ENCODE measurements at regions not wholly inside any gene's neighbourhood (a gene's known extent, or its start where the extent isn't known, plus 50 kb on each side); places are given as distances from the start of the nearest gene placed in this dataset.
A peak's percentile ranks its signal among the peaks of the same experiment; 100 is the strongest.

- H3K27ac Mint-ChIP-seq = no peak overlapping the region
- no peaks in the 10 kb centered on the region for H3K9me3 ChIP-seq (ENCODE audit: control insufficient read depth, insufficient read depth, low read length)
- intact Hi-C loops (cut with micrococcal nuclease) = no loop called here
- no peaks in the 10 kb centered on the region for H3K36me3 ChIP-seq (ENCODE audit: control insufficient read depth, insufficient read depth, low read length)
- no peaks in the 10 kb centered on the region for H3K27me3 ChIP-seq (ENCODE audit: control insufficient read depth, insufficient read depth, low read length)
- no peak overlapping the region for H3K27ac ChIP-seq (ENCODE audit: low read length)
- no peak overlapping the region for H3K4me3 Mint-ChIP-seq
- H3K36me3 Mint-ChIP-seq = no peaks in the 10 kb centered on the region
- WGBS (ENCODE audit: insufficient coverage) = 69% methylated on average over 1 of the region's 2 CpGs
- ATAC-seq (peak in 1 of 3 donors; percentile 43), DNase-seq (peak in 1 of 2 donors; percentile 5)
- no peak for TF ChIP-seq CTCF (IDR thresholded peaks at IDR 0.05)
- H3K4me3 ChIP-seq (ENCODE audit: low read length) = no peak overlapping the region
- no peaks in the 10 kb centered on the region for H3K4me1 Mint-ChIP-seq
- H3K9me3 Mint-ChIP-seq = no peaks in the 10 kb centered on the region
- peaks cover 16 to 19% of the 10 kb centered on the region in 2 donors for H3K27me3 Mint-ChIP-seq (ENCODE audit: low read depth in 2 of 2)
- no peaks in the 10 kb centered on the region for H3K4me1 ChIP-seq (ENCODE audit: control insufficient read depth, insufficient read depth, low read length)
Observed at GRCh38 chr3:189071446-189071845, 100.3 kb upstream of the TPRG1 start.

GRCh38 chr3:189076449-189076848 is 95.3 kb upstream of the TPRG1 start:
- no peaks in the 10 kb centered on the region for H3K36me3 ChIP-seq (ENCODE audit: control insufficient read depth, insufficient read depth, low read length)
- no peak for ATAC-seq
- H3K4me3 ChIP-seq (ENCODE audit: low read length) = no peak overlapping the region
- no peak overlapping the region for H3K27ac Mint-ChIP-seq
- no peaks in the 10 kb centered on the region for H3K36me3 Mint-ChIP-seq
- DNase-seq = no peak
- no peaks in the 10 kb centered on the region for H3K9me3 Mint-ChIP-seq
- no peaks in the 10 kb centered on the region for H3K9me3 ChIP-seq (ENCODE audit: control insufficient read depth, insufficient read depth, low read length)
- H3K4me1 ChIP-seq (ENCODE audit: control insufficient read depth, insufficient read depth, low read length) = no peaks in the 10 kb centered on the region
- intact Hi-C loops (cut with micrococcal nuclease) = no loop called here
- H3K4me3 Mint-ChIP-seq = no peak overlapping the region
- no peak overlapping the region for H3K27ac ChIP-seq (ENCODE audit: low read length)
- TF ChIP-seq CTCF (IDR thresholded peaks at IDR 0.05) = no peak
- no peaks in the 10 kb centered on the region for H3K4me1 Mint-ChIP-seq
- no CpG with 5 or more reads among the region's 1 CpG for WGBS (ENCODE audit: insufficient coverage)
- no peaks in the 10 kb centered on the region for H3K27me3 ChIP-seq (ENCODE audit: control insufficient read depth, insufficient read depth, low read length)
- peaks cover 6 to 11% of the 10 kb centered on the region in 2 donors for H3K27me3 Mint-ChIP-seq (ENCODE audit: low read depth in 2 of 2)

- H3K27me3 ChIP-seq (ENCODE audit: control insufficient read depth, insufficient read depth, low read length) = no peaks in the 10 kb centered on the region
- H3K36me3 ChIP-seq (ENCODE audit: control insufficient read depth, insufficient read depth, low read length) = no peaks in the 10 kb centered on the region
- no peak overlapping the region for H3K27ac Mint-ChIP-seq
- H3K9me3 ChIP-seq (ENCODE audit: control insufficient read depth, insufficient read depth, low read length) = no peaks in the 10 kb centered on the region
- WGBS (ENCODE audit: insufficient coverage) = 37% methylated on average over 2 of the region's 2 CpGs
- no peaks in the 10 kb centered on the region for H3K4me1 ChIP-seq (ENCODE audit: control insufficient read depth, insufficient read depth, low read length)
- intact Hi-C loops (cut with micrococcal nuclease) = no loop called here
- no peak overlapping the region for H3K4me3 Mint-ChIP-seq
- no peak overlapping the region for H3K4me3 ChIP-seq (ENCODE audit: low read length)
- H3K27ac ChIP-seq (ENCODE audit: low read length) = no peak overlapping the region
- H3K9me3 Mint-ChIP-seq = no peaks in the 10 kb centered on the region
- ATAC-seq (no peak), DNase-seq (no peak)
- TF ChIP-seq CTCF (IDR thresholded peaks at IDR 0.05) = no peak
- H3K4me1 Mint-ChIP-seq = peaks cover 0 to 5% of the 10 kb centered on the region in 2 donors
- H3K27me3 Mint-ChIP-seq (ENCODE audit: low read depth in 2 of 2) = peaks cover under 1 to 4% of the 10 kb centered on the region in 2 donors
- no peaks in the 10 kb centered on the region for H3K36me3 Mint-ChIP-seq
Observed at GRCh38 chr3:189080745-189081144, 91.0 kb upstream of the TPRG1 start.

- ATAC-seq = no peak
- no peak overlapping the region for H3K4me3 ChIP-seq (ENCODE audit: low read length)
- H3K36me3 ChIP-seq (ENCODE audit: control insufficient read depth, insufficient read depth, low read length) = no peaks in the 10 kb centered on the region
- no peaks in the 10 kb centered on the region for H3K9me3 ChIP-seq (ENCODE audit: control insufficient read depth, insufficient read depth, low read length)
- no peak for TF ChIP-seq CTCF (IDR thresholded peaks at IDR 0.05)
- H3K27me3 ChIP-seq (ENCODE audit: control insufficient read depth, insufficient read depth, low read length) = no peaks in the 10 kb centered on the region
- H3K27ac Mint-ChIP-seq = no peak overlapping the region
- peaks cover 0 to 5% of the 10 kb centered on the region in 2 donors for H3K4me1 Mint-ChIP-seq
- H3K4me3 Mint-ChIP-seq = no peak overlapping the region
- H3K4me1 ChIP-seq (ENCODE audit: control insufficient read depth, insufficient read depth, low read length) = no peaks in the 10 kb centered on the region
- no peak for DNase-seq
- H3K27ac ChIP-seq (ENCODE audit: low read length) = no peak overlapping the region
- peaks cover 5 to 8% of the 10 kb centered on the region in 2 donors for H3K27me3 Mint-ChIP-seq (ENCODE audit: low read depth in 2 of 2)
- intact Hi-C loops (cut with micrococcal nuclease) = no loop called here
- H3K36me3 Mint-ChIP-seq = no peaks in the 10 kb centered on the region
- 80% methylated on average over 7 of the region's 7 CpGs for WGBS (ENCODE audit: insufficient coverage)
- H3K9me3 Mint-ChIP-seq = no peaks in the 10 kb centered on the region
Observed at GRCh38 chr3:189082666-189083427, 88.9 kb upstream of the TPRG1 start.

All from natural killer cell (primary cell).